NCI-H82 treated with DMSO at 0.1 percent for 48 hours (cell line): ENCODE measurements at regions not wholly inside any gene's neighbourhood (a gene's known extent, or its start where the extent isn't known, plus 50 kb on each side); places are given as distances from the start of the nearest gene placed in this dataset.
"Not testable (repeated sequence)": the region's sequence is repeated elsewhere in the genome, so short reads cannot be mapped to it uniquely, and the experiment has no call there.

Source experiments
- DNase-seq: peaks from one replicate; lab custom pipeline; 2025; ENCODE audit not compliant: unreplicated experiment; lab: John Stamatoyannopoulos, UW

GRCh38 chr5:107010060-107010459, 660.7 kb downstream of the EFNA5 start:
- DNase-seq, result no peak

- DNase-seq, result no peak
Observed at GRCh38 chr5:107005653-107006052, 665.1 kb downstream of the EFNA5 start.

GRCh38 chr5:107005161-107005560, 665.6 kb downstream of the EFNA5 start:
- no peak for DNase-seq

- no peak for DNase-seq
Observed at GRCh38 chr5:107002115-107002514, 668.6 kb downstream of the EFNA5 start.

GRCh38 chr5:106999506-106999905, 671.2 kb downstream of the EFNA5 start:
- DNase-seq, result not testable (repeated sequence)

- no peak for DNase-seq
Observed at GRCh38 chr5:106986006-106986405, 684.7 kb downstream of the EFNA5 start.

- no peak for DNase-seq
Observed at GRCh38 chr5:106985174-106985573, 685.6 kb downstream of the EFNA5 start.

- DNase-seq, result not testable (repeated sequence)
Observed at GRCh38 chr5:106979178-106979577, 691.6 kb downstream of the EFNA5 start.

- not testable (repeated sequence) for DNase-seq
Observed at GRCh38 chr5:106978582-106979165, 692.1 kb downstream of the EFNA5 start.

GRCh38 chr5:106976363-106976762, 694.4 kb downstream of the EFNA5 start:
- no peak for DNase-seq

- DNase-seq, result no peak
Observed at GRCh38 chr5:106974272-106974671, 696.5 kb downstream of the EFNA5 start.

GRCh38 chr5:106966686-106967315, 703.9 kb downstream of the EFNA5 start:
- no peak for DNase-seq

- no peak for DNase-seq
Observed at GRCh38 chr5:106964132-106964531, 706.6 kb downstream of the EFNA5 start.

- DNase-seq, result no peak
Observed at GRCh38 chr5:106963630-106964029, 707.1 kb downstream of the EFNA5 start.

- no peak for DNase-seq
Observed at GRCh38 chr5:106962464-106963230, 708.1 kb downstream of the EFNA5 start.

GRCh38 chr5:106959387-106959786, 711.4 kb downstream of the EFNA5 start:
- DNase-seq, result no peak

GRCh38 chr5:106957336-106957735, 713.4 kb downstream of the EFNA5 start:
- DNase-seq, result no peak

- no peak for DNase-seq
Observed at GRCh38 chr5:106956886-106957285, 713.9 kb downstream of the EFNA5 start.

- DNase-seq, result no peak
Observed at GRCh38 chr5:106956187-106956586, 714.5 kb downstream of the EFNA5 start.

- DNase-seq, result no peak
Observed at GRCh38 chr5:106940986-106941385, 729.8 kb downstream of the EFNA5 start.

- DNase-seq, result no peak
Observed at GRCh38 chr5:106940301-106940846, 730.4 kb downstream of the EFNA5 start.

GRCh38 chr5:106923409-106923808, 747.3 kb downstream of the EFNA5 start:
- no peak for DNase-seq
